ENCODE measurements at regions not wholly inside any gene's neighbourhood (a gene's known extent, or its start where the extent isn't known, plus 50 kb on each side); places are given as distances from the start of the nearest gene placed in this dataset.

DNA sequence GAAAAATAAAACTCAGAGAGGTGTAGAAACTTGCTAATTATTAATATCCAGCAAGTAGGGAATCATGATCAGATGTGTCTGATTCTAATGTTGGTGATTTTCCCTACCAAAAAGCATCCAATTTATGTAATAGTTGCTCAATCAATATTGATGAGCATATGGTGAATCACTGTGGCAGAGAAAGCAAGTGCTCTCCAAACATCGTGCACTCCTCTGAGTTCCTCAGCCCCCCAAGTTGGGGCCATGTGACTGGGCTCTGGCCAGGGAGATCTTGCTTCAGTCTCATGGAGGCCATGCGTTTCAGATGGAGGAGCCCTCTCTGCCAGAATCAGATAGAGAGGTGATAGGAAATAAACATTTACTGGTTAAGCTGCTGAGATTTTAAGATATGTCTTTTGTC is 133.2 kb upstream of the LY86 start:
- no peaks in the 10 kb centered on the region for H3K9me3 ChIP-seq (ENCODE audit: control insufficient read depth in 1 of 2, insufficient read depth in 1 of 2, low read depth in 1 of 2, low read length in 2 of 2)
- intact Hi-C loops (cut with micrococcal nuclease) = no loop called here
- no peak overlapping the region for H3K4me2 ChIP-seq (ENCODE audit: low read length)
- DNase-seq (ENCODE audit: low read depth, low spot score) = no peak
- no peaks in the 10 kb centered on the region for H3K4me1 ChIP-seq (ENCODE audit: control insufficient read depth in 1 of 2, insufficient read depth in 2 of 2, low read length in 2 of 2)
- H3K79me2 ChIP-seq (ENCODE audit: insufficient read depth, low read length) = no peaks in the 10 kb centered on the region
- no peak for ATAC-seq
- H3K36me3 ChIP-seq (ENCODE audit: control insufficient read depth in 1 of 2, insufficient read depth in 2 of 2, low read length in 2 of 2) = no peaks in the 10 kb centered on the region
- no TSS peak for BruUV-seq (replicated peaks)
- no peak overlapping the region for H3K27ac ChIP-seq (ENCODE audit: low read depth, low read length)
- no peak overlapping the region for H3K9ac ChIP-seq (ENCODE audit: low read length)
- no peak overlapping the region for H3K4me3 ChIP-seq (replicated peaks in 1 of 2; ENCODE audit: low read depth in 1 of 2, low read length in 2 of 2)
- peaks cover 6% of the 10 kb centered on the region; the same call in 1 of the 2 replicates for H3K27me3 ChIP-seq (ENCODE audit: insufficient read depth, low read length)
- H3K9me2 ChIP-seq (ENCODE audit: insufficient read depth) = no peaks in the 10 kb centered on the region
- POLR2A ChIA-PET = no interaction called here
- TF ChIP-seq POLR2AphosphoS5 (IDR thresholded peaks at IDR 0.05; ENCODE audit: low read depth, low read length) = no peak
- TF ChIP-seq CEBPB (IDR thresholded peaks at IDR 0.05; ENCODE audit: low read depth) = no peak
- TF ChIP-seq SRF (IDR thresholded peaks at IDR 0.05; ENCODE audit: low read depth) = no peak
- TF ChIP-seq ZFX (IDR thresholded peaks at IDR 0.05) = no peak
- no peak for TF ChIP-seq EZH2phosphoT487 (IDR thresholded peaks at IDR 0.05; ENCODE audit: borderline replicate concordance)
- no peak for TF ChIP-seq YY1 (IDR thresholded peaks at IDR 0.05; ENCODE audit: extremely low read depth, insufficient replicate concordance, low read depth, low read length)
- TF ChIP-seq FOSL1 (IDR thresholded peaks at IDR 0.05; ENCODE audit: low read depth) = no peak
- TF ChIP-seq POLR2A (IDR thresholded peaks at IDR 0.05; ENCODE audit: borderline replicate concordance, extremely low read depth, insufficient read depth, insufficient read length) = no peak
- no peak for TF ChIP-seq EGR1 (IDR thresholded peaks at IDR 0.05; ENCODE audit: low read depth)
- no peak for TF ChIP-seq SP1 (IDR thresholded peaks at IDR 0.05; ENCODE audit: low read depth)
- TF ChIP-seq RAD21 (IDR thresholded peaks at IDR 0.05; ENCODE audit: low read depth) = no peak
- no peak for TF ChIP-seq EZH2 (IDR thresholded peaks at IDR 0.05)
- TF ChIP-seq, protein P1, sequence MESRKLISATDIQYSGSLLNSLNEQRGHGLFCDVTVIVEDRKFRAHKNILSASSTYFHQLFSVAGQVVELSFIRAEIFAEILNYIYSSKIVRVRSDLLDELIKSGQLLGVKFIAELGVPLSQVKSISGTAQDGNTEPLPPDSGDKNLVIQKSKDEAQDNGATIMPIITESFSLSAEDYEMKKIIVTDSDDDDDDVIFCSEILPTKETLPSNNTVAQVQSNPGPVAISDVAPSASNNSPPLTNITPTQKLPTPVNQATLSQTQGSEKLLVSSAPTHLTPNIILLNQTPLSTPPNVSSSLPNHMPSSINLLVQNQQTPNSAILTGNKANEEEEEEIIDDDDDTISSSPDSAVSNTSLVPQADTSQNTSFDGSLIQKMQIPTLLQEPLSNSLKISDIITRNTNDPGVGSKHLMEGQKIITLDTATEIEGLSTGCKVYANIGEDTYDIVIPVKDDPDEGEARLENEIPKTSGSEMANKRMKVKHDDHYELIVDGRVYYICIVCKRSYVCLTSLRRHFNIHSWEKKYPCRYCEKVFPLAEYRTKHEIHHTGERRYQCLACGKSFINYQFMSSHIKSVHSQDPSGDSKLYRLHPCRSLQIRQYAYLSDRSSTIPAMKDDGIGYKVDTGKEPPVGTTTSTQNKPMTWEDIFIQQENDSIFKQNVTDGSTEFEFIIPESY (IDR thresholded peaks at IDR 0.05; ENCODE audit: extremely low read depth, insufficient replicate concordance, low read length) = no peak
- no peak for TF ChIP-seq TCF7L2 (IDR thresholded peaks at IDR 0.05; ENCODE audit: borderline replicate concordance, extremely low read depth, insufficient read depth, insufficient read length)
- H4K20me1 ChIP-seq (ENCODE audit: insufficient read depth) = no peaks in the 10 kb centered on the region
- no peak overlapping the region for H2AFZ ChIP-seq (ENCODE audit: low read depth, low read length, poor library complexity, severe bottlenecking)
- CTCF ChIA-PET = no interaction called here
- RAD21 ChIA-PET (ENCODE audit: low non-redundant PET in 1 of 2, low total read pairs in 2 of 2, uncharacterized antibody in 2 of 2, unreplicated experiment in 2 of 2) = no interaction called here

Data from HCT116 (cell line).